AG10803 (cell line): ENCODE measurements at regions not wholly inside any gene's neighbourhood (a gene's known extent, or its start where the extent isn't known, plus 50 kb on each side); places are given as distances from the start of the nearest gene placed in this dataset.

ENCODE experiments used
- DNase-seq: peaks from one replicate; pipeline ENCODE4 v3.0.0; 2010; ENCODE audit warnings: low read depth
- H3K4me3 ChIP-seq: 2 replicates; pipeline ENCODE4 v1.5.1; 2011; ENCODE audit warnings: mild to moderate bottlenecking, low read length, control low read depth
- TF ChIP-seq, protein P1 (sequence below): conservative IDR thresholded peaks from 2 replicates; pipeline ENCODE4 v1.5.1; 2011; ENCODE audit warnings: mild to moderate bottlenecking, low read length, control low read depth, inconsistent platforms

DNA sequence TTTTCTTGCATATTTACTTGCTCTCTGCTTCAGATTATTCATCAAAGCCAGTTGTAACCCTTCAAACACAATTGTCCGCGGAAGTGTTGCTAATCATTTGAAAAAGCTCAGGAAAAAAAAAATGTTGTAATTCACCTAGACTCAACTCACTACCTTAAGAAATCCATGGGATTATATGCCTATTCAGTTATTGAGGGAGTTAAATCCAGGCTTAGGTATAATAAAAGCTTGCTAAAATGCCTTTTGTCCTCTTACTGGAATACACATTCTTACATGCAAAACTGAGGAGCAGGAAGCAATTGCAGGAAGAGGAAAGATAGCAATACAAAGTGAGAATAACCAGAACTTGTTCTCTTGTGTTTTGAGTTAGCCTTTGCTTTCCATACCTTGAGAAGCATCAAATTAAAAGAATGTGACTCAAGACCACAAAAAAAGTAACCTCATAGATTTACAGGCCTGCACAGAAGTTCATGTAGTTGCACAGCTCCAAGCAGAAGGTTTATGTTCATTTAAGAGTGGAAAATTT, 91.4 kb upstream of the FAM241A start:
- no peak overlapping the region for H3K4me3 ChIP-seq
- no peak for DNase-seq
- TF ChIP-seq, protein P1, sequence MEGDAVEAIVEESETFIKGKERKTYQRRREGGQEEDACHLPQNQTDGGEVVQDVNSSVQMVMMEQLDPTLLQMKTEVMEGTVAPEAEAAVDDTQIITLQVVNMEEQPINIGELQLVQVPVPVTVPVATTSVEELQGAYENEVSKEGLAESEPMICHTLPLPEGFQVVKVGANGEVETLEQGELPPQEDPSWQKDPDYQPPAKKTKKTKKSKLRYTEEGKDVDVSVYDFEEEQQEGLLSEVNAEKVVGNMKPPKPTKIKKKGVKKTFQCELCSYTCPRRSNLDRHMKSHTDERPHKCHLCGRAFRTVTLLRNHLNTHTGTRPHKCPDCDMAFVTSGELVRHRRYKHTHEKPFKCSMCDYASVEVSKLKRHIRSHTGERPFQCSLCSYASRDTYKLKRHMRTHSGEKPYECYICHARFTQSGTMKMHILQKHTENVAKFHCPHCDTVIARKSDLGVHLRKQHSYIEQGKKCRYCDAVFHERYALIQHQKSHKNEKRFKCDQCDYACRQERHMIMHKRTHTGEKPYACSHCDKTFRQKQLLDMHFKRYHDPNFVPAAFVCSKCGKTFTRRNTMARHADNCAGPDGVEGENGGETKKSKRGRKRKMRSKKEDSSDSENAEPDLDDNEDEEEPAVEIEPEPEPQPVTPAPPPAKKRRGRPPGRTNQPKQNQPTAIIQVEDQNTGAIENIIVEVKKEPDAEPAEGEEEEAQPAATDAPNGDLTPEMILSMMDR = no peak

DNA sequence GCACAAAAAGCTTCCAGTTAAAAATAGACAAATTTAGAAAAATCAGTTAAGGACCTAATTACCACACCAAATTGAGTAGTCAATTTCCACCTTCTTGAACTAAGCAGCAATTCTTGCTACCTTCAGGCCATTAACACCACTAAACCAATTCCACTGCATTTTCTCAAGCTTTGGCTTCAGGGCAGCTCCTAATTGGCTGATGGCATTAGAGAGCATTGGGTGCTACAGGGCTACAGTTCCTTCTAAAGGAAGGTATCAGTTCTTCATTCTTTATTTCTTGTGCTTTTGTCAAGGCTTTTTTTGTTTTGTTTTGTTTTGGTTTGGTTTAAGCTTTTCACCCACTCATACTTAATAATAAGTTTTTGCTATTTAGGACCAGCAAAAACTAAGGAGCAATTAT, 90.2 kb upstream of the FAM241A start:
- TF ChIP-seq, protein P1 = no peak
- no peak overlapping the region for H3K4me3 ChIP-seq
- no peak for DNase-seq

DNA sequence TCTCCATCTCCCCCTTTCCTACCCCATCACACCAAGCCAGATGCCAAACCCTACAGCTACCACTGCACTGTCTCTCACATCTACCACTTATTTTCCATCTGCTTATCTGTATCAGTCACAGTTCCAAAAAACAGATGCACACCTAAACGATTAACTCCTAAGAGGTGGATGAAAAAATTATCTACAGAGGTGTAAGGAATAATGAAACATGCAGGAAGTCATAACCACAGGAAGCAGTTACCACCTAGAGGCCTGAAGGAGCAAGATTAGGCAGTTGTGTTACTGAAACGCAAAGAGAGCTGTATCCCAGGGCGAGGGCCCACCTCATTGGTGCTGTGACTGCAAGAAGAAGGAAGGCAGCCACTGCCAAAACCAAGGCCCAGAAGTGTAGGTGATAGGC, 87.8 kb upstream of the FAM241A start:
- no peak overlapping the region for H3K4me3 ChIP-seq
- no peak for DNase-seq
- TF ChIP-seq, protein P1 = no peak

DNA sequence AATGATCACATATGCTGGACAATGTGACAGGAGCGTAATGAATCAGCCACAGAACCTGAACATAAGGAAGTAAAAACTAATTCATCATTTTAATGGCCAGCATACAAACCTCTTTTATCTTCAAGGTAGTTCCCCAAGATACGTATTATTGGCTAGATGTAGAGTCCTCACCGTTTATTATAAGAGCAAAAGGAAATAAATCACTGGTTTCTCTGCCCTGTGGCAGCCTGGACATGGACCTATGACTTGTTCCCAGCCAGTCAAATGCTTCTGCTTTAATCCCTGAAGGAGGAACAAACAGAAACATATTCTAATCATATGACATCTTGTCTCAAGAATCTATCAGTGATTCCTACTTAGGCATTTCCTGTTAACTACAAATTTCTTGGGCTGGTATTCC, 86.8 kb upstream of the FAM241A start:
- peak; percentile 62 for DNase-seq
- TF ChIP-seq, protein P1 = no peak
- no peak overlapping the region for H3K4me3 ChIP-seq

DNA sequence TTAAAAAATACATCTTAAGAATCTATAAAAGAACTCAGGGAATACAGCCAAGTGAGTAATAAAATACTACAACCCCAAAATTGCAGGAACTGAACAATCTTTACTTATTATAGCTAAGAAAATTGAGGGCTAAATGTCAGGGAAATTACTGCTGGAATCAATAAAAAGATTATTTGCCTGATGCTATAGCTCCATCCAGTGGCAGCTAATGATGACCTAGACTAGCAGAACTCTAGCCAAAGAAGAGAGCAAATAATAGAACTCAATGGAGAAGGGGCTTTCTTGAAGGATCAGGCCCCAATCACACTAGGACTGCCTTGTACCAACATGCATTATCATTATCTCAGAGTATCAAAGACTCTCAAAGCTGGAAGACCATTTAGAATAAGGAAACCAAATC, 85.0 kb upstream of the FAM241A start:
- peak; percentile 42 for DNase-seq
- TF ChIP-seq, protein P1 = peak; percentile 68
- H3K4me3 ChIP-seq = no peak overlapping the region

DNA sequence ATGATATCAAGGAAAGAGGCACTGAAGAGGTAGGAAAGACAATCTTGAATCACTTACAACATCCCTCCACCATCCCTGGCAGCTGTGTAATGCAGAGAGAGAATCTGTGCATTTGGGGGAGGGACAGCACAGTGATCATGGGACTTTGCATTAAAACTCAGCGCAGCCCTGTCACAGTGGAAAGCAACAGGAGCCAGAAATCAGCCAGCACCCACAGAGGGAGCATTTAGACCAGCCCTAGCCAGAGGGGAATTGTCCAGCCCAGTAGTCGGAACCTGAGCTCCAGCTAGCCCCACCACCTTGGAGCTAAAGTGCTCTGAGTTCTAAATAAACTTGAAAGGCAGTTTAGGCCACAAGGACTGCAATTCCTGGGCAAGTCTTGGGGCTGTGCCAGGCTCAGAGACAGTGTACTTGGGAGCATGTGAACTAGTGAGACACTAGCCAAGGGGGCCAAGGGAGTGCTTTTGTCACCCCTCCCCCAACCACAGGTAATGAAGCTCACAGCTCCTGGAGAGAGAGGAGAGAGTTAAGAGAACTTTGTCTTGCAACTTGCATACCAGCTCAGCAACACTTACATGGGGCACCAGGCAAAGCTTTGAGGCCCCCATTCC, 83.9 kb upstream of the FAM241A start:
- H3K4me3 ChIP-seq = no peak overlapping the region
- TF ChIP-seq, protein P1 = no peak
- DNase-seq = no peak

DNA sequence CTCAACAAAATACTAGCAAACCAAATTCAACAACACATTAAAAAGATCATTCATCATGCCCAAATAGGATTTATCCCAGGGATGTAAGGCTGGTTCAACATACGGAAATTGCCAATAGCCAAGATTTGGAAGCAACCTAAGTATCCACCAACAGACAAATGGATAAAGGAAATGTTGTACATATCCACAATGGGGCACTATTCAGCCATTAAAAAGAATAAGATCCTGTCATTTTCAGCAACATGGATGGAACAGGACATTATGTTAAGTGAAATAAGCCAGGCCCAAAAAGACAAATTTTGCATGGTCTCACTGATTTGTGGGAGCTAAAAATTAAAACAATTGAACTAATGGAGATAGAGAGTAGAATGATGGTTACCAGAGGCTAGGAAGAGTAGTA, 82.0 kb upstream of the FAM241A start:
- TF ChIP-seq, protein P1 = no peak; the same call in 1 of the 2 replicates
- H3K4me3 ChIP-seq = no peak overlapping the region
- no peak for DNase-seq
